ENCODE measurements at regions not wholly inside any gene's neighbourhood (a gene's known extent, or its start where the extent isn't known, plus 50 kb on each side); places are given as distances from the start of the nearest gene placed in this dataset.
"Not testable (repeated sequence)": the region's sequence is repeated elsewhere in the genome, so short reads cannot be mapped to it uniquely, and the experiment has no call there.

DNA sequence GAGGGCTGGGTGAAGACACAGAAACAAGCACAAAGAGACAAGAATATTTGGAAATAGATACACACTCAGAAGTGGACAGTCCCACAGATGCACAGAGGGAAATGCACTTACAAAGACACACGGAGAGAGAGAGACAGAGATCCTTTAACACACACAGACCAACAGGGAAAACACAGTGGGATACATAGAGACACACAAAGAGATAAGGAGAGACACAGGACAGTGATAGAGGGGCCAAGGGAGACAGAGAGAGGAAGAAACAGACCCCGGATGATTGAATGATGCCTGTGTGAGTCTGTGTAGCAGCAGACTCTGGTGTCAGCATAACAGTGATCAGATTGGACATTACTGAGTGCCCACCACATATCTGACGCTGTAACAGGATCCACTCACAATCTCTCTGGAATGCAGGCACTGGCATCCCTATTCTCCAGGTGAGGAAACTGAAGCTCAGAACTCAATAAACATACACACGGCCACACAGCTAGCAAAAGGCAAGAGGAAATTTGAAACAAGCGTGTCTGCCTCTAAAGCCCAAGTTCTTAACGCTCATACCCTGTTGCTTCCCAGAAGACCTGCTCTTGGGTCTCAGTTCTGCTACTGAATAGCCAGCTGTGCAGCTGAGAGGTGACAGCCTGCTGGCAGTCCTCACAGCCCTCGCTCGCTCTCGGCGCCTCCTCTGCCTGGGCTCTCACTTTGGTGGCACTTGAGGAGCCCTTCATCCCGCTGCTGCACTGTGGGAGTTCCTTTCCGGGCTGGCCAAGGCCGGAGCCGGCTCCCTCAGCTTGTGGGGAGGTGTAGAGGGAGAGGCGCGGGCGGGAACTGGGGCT is 186.3 kb upstream of the NLRP1 start:
- no peak overlapping the region for H3K4me3 ChIP-seq (replicated peaks; ENCODE audit: insufficient read depth, low read length)
- TF ChIP-seq GABPA (IDR thresholded peaks at IDR 0.05; ENCODE audit: low read depth) (no peak), SPI1 (IDR thresholded peaks at IDR 0.05; ENCODE audit: borderline replicate concordance, low read depth) (no peak), POLR2AphosphoS5 (IDR thresholded peaks at IDR 0.05; ENCODE audit: low read depth) (no peak)
- TF ChIP-seq, protein P1, sequence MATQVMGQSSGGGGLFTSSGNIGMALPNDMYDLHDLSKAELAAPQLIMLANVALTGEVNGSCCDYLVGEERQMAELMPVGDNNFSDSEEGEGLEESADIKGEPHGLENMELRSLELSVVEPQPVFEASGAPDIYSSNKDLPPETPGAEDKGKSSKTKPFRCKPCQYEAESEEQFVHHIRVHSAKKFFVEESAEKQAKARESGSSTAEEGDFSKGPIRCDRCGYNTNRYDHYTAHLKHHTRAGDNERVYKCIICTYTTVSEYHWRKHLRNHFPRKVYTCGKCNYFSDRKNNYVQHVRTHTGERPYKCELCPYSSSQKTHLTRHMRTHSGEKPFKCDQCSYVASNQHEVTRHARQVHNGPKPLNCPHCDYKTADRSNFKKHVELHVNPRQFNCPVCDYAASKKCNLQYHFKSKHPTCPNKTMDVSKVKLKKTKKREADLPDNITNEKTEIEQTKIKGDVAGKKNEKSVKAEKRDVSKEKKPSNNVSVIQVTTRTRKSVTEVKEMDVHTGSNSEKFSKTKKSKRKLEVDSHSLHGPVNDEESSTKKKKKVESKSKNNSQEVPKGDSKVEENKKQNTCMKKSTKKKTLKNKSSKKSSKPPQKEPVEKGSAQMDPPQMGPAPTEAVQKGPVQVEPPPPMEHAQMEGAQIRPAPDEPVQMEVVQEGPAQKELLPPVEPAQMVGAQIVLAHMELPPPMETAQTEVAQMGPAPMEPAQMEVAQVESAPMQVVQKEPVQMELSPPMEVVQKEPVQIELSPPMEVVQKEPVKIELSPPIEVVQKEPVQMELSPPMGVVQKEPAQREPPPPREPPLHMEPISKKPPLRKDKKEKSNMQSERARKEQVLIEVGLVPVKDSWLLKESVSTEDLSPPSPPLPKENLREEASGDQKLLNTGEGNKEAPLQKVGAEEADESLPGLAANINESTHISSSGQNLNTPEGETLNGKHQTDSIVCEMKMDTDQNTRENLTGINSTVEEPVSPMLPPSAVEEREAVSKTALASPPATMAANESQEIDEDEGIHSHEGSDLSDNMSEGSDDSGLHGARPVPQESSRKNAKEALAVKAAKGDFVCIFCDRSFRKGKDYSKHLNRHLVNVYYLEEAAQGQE (IDR thresholded peaks at IDR 0.05; ENCODE audit: insufficient replicate concordance, low read depth) = no peak
- TF ChIP-seq, protein P2, sequence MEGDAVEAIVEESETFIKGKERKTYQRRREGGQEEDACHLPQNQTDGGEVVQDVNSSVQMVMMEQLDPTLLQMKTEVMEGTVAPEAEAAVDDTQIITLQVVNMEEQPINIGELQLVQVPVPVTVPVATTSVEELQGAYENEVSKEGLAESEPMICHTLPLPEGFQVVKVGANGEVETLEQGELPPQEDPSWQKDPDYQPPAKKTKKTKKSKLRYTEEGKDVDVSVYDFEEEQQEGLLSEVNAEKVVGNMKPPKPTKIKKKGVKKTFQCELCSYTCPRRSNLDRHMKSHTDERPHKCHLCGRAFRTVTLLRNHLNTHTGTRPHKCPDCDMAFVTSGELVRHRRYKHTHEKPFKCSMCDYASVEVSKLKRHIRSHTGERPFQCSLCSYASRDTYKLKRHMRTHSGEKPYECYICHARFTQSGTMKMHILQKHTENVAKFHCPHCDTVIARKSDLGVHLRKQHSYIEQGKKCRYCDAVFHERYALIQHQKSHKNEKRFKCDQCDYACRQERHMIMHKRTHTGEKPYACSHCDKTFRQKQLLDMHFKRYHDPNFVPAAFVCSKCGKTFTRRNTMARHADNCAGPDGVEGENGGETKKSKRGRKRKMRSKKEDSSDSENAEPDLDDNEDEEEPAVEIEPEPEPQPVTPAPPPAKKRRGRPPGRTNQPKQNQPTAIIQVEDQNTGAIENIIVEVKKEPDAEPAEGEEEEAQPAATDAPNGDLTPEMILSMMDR (IDR thresholded peaks at IDR 0.05; ENCODE audit: insufficient read depth, low read length) = no peak
- H3K27ac ChIP-seq (replicated peaks) = no peak overlapping the region
- no peaks in the 10 kb centered on the region for H3K27me3 ChIP-seq (ENCODE audit: insufficient read depth, poor library complexity, severe bottlenecking)
- DNase-seq (ENCODE audit: low read depth in 1 of 2, low spot score in 1 of 2) = no peak

DNA sequence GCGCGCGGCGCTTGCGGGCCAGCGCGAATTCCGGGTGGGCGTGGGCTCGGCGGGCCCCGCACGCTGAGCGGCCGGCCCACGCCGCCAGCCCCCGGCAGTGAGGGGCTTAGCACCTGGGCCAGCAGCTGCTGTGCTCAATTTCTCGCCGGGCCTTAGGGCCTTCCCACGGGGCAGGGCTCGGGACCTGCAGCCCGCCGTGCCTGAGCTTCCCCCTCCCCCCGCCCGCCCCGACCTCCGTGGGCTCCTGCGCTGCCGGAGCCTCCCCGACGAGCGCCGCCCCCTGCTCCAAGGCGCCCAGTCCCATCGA is 186.9 kb upstream of the NLRP1 start:
- not testable (repeated sequence) for H3K27ac ChIP-seq (replicated peaks); H3K27me3 ChIP-seq (ENCODE audit: insufficient read depth, poor library complexity, severe bottlenecking); H3K4me3 ChIP-seq (replicated peaks; ENCODE audit: insufficient read depth, low read length); DNase-seq (ENCODE audit: low read depth in 1 of 2, low spot score in 1 of 2)

DNA sequence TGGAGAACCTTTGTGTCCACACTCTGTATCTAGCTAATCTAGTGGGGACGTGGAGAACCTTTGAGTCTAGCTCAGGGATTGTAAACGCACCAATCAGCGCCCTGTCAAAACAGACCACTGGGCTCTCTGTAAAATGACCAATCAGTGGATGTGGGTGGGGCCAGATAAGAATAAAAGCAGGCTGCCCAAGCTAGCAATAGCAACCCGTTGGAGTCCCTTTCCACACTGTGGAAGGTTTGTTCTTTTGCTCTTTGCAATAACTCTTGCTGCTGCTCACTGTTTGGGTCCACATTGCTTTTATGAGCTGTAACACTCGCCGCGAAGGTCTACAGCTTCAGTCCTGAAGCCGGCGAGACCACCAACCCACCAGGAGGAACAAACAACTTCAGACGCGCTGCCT is 187.7 kb upstream of the NLRP1 start:
- DNase-seq (ENCODE audit: low read depth in 1 of 2, low spot score in 1 of 2); H3K27me3 ChIP-seq (ENCODE audit: insufficient read depth, poor library complexity, severe bottlenecking); H3K27ac ChIP-seq (replicated peaks); H3K4me3 ChIP-seq (replicated peaks; ENCODE audit: insufficient read depth, low read length): not testable (repeated sequence)

DNA sequence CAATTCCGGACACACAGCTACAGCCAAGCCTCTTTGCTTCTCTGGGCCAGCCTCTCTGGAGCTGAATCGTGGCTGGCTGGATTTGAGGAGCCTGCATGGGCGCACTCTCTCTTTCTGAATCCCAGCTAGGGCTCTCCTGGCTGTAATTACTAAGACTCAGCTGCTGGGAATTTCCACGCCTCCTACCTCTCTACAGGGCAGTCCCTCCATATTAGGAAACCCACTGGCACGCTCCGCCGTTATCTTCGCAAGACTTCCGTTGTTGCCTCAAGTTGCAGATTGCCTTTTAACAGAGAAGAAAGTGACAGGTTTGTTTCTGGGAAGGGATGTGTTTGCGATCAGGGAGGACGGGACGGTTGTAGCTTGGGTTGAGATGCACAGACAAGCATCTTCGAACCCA is 188.4 kb upstream of the NLRP1 start:
- Histone ChIP-seq H3K27me3 (ENCODE audit: insufficient read depth, poor library complexity, severe bottlenecking) (no peaks in the 10 kb centered on the region), H3K4me3 (replicated peaks; ENCODE audit: insufficient read depth, low read length) (no peak overlapping the region), H3K27ac (replicated peaks) (no peak overlapping the region)
- TF ChIP-seq POLR2AphosphoS5 (IDR thresholded peaks at IDR 0.05; ENCODE audit: low read depth) = no peak
- no peak for TF ChIP-seq GABPA (IDR thresholded peaks at IDR 0.05; ENCODE audit: low read depth)
- TF ChIP-seq, protein P1 (IDR thresholded peaks at IDR 0.05; ENCODE audit: insufficient replicate concordance, low read depth) = no peak
- no peak for TF ChIP-seq SPI1 (IDR thresholded peaks at IDR 0.05; ENCODE audit: borderline replicate concordance, low read depth)
- TF ChIP-seq, protein P2 (IDR thresholded peaks at IDR 0.05; ENCODE audit: insufficient read depth, low read length) = no peak
- no peak for DNase-seq (ENCODE audit: low read depth in 1 of 2, low spot score in 1 of 2)

DNA sequence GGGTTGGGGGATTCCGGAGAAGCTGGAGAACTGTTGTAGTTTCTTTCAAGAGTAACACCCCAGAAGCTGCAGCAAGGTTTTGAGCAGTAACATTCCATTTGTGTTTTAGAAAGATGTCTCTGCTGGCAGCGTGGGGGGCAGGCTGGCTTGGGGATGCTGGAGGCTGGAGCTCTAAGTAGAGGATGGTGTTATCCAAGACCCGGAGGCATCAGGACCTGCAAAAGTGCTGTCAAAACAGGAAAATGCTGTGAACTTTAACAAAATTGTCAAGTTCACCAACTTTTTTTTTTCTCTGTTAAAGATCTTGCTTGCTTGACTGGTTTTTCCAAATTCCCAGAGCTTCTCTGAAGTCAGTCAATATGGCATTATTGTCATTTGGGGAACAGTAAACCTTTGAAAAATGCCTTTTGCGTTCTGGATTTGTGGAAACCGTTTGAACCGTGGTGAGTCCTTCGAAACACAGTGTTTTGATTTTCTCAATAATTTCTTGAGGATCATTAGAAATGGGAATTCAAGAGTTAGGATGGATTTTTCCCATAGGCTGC is 189.6 kb upstream of the NLRP1 start:
- DNase-seq (ENCODE audit: low read depth in 1 of 2, low spot score in 1 of 2) = no peak
- TF ChIP-seq POLR2AphosphoS5 (IDR thresholded peaks at IDR 0.05; ENCODE audit: low read depth) (no peak), GABPA (IDR thresholded peaks at IDR 0.05; ENCODE audit: low read depth) (no peak), SPI1 (IDR thresholded peaks at IDR 0.05; ENCODE audit: borderline replicate concordance, low read depth) (no peak)
- TF ChIP-seq, protein P1 (IDR thresholded peaks at IDR 0.05; ENCODE audit: insufficient replicate concordance, low read depth) = no peak
- TF ChIP-seq, protein P2 (IDR thresholded peaks at IDR 0.05; ENCODE audit: insufficient read depth, low read length) = no peak
- no peak overlapping the region for H3K27ac ChIP-seq (replicated peaks)
- no peaks in the 10 kb centered on the region for H3K27me3 ChIP-seq (ENCODE audit: insufficient read depth, poor library complexity, severe bottlenecking)
- no peak overlapping the region for H3K4me3 ChIP-seq (replicated peaks; ENCODE audit: insufficient read depth, low read length)

Measured in HL-60 (cell line).